ENCODE measurements at regions not wholly inside any gene's neighbourhood (a gene's known extent, or its start where the extent isn't known, plus 50 kb on each side); places are given as distances from the start of the nearest gene placed in this dataset.

GRCh38 chr5:152901754-152902153 lies 496.7 kb upstream of the NMUR2 start:
- TF ChIP-seq CTCF (IDR thresholded peaks at IDR 0.05) (no peak), FOSB (CRISPR knock-in tag; IDR thresholded peaks at IDR 0.05) (no peak), KDM5A (IDR thresholded peaks at IDR 0.05) (no peak), POLR2A (IDR thresholded peaks at IDR 0.05; ENCODE audit: low read length) (no peak), CBX8 (IDR thresholded peaks at IDR 0.05) (no peak)
